ENCODE measurements at regions not wholly inside any gene's neighbourhood (a gene's known extent, or its start where the extent isn't known, plus 50 kb on each side); places are given as distances from the start of the nearest gene placed in this dataset.

- Histone ChIP-seq H3K9me3 (ENCODE audit: control insufficient read depth in 3 of 3, low read length in 3 of 3) (no peaks in the 10 kb centered on the region), H3K27ac (ENCODE audit: low read depth, low read length) (no peak overlapping the region), H3K4me3 (ENCODE audit: low read length in 3 of 3) (no peak overlapping the region), H3K27me3 (ENCODE audit: control insufficient read depth in 3 of 3, insufficient read depth in 3 of 3, low read length in 3 of 3) (no peaks in the 10 kb centered on the region), H3K9ac (ENCODE audit: low read depth in 1 of 3, low read length in 3 of 3) (no peak overlapping the region), H3K4me1 (ENCODE audit: control insufficient read depth in 3 of 3, insufficient read depth in 3 of 3, low read length in 3 of 3) (no peaks in the 10 kb centered on the region), H3K36me3 (ENCODE audit: control insufficient read depth in 3 of 3, insufficient read depth in 3 of 3, low read length in 3 of 3) (no peaks in the 10 kb centered on the region)
Observed at GRCh38 chr3:102529452-102529851, 94.6 kb downstream of the ZPLD1 start.

- Histone ChIP-seq H3K4me3 (ENCODE audit: low read length in 3 of 3) (no peak overlapping the region), H3K4me1 (ENCODE audit: control insufficient read depth in 3 of 3, insufficient read depth in 3 of 3, low read length in 3 of 3) (no peaks in the 10 kb centered on the region), H3K9me3 (ENCODE audit: control insufficient read depth in 3 of 3, low read length in 3 of 3) (no peaks in the 10 kb centered on the region), H3K36me3 (ENCODE audit: control insufficient read depth in 3 of 3, insufficient read depth in 3 of 3, low read length in 3 of 3) (no peaks in the 10 kb centered on the region), H3K27me3 (ENCODE audit: control insufficient read depth in 3 of 3, insufficient read depth in 3 of 3, low read length in 3 of 3) (no peaks in the 10 kb centered on the region), H3K9ac (ENCODE audit: low read depth in 1 of 3, low read length in 3 of 3) (no peak overlapping the region), H3K27ac (ENCODE audit: low read depth, low read length) (no peak overlapping the region)
Observed at GRCh38 chr3:102530415-102531181, 95.8 kb downstream of the ZPLD1 start.

GRCh38 chr3:102531686-102532085 is 96.9 kb downstream of the ZPLD1 start:
- H3K9me3 ChIP-seq (ENCODE audit: control insufficient read depth in 3 of 3, low read length in 3 of 3), result no peaks in the 10 kb centered on the region
- no peaks in the 10 kb centered on the region for H3K4me1 ChIP-seq (ENCODE audit: control insufficient read depth in 3 of 3, insufficient read depth in 3 of 3, low read length in 3 of 3)
- H3K36me3 ChIP-seq (ENCODE audit: control insufficient read depth in 3 of 3, insufficient read depth in 3 of 3, low read length in 3 of 3), result no peaks in the 10 kb centered on the region
- no peak overlapping the region for H3K9ac ChIP-seq (ENCODE audit: low read depth in 1 of 3, low read length in 3 of 3)
- H3K27ac ChIP-seq (ENCODE audit: low read depth, low read length), result no peak overlapping the region
- H3K27me3 ChIP-seq (ENCODE audit: control insufficient read depth in 3 of 3, insufficient read depth in 3 of 3, low read length in 3 of 3), result no peaks in the 10 kb centered on the region
- no peak overlapping the region for H3K4me3 ChIP-seq (ENCODE audit: low read length in 3 of 3)

- H3K9me3 ChIP-seq (ENCODE audit: control insufficient read depth in 3 of 3, low read length in 3 of 3), result no peaks in the 10 kb centered on the region
- no peaks in the 10 kb centered on the region for H3K36me3 ChIP-seq (ENCODE audit: control insufficient read depth in 3 of 3, insufficient read depth in 3 of 3, low read length in 3 of 3)
- no peak overlapping the region for H3K4me3 ChIP-seq (ENCODE audit: low read length in 3 of 3)
- H3K27ac ChIP-seq (ENCODE audit: low read depth, low read length), result no peak overlapping the region
- H3K4me1 ChIP-seq (ENCODE audit: control insufficient read depth in 3 of 3, insufficient read depth in 3 of 3, low read length in 3 of 3), result no peaks in the 10 kb centered on the region
- H3K9ac ChIP-seq (ENCODE audit: low read depth in 1 of 3, low read length in 3 of 3), result no peak overlapping the region
- no peaks in the 10 kb centered on the region for H3K27me3 ChIP-seq (ENCODE audit: control insufficient read depth in 3 of 3, insufficient read depth in 3 of 3, low read length in 3 of 3)
Observed at GRCh38 chr3:102532901-102533300, 98.1 kb downstream of the ZPLD1 start.

- no peaks in the 10 kb centered on the region for H3K27me3 ChIP-seq (ENCODE audit: control insufficient read depth in 3 of 3, insufficient read depth in 3 of 3, low read length in 3 of 3)
- H3K4me1 ChIP-seq (ENCODE audit: control insufficient read depth in 3 of 3, insufficient read depth in 3 of 3, low read length in 3 of 3), result no peaks in the 10 kb centered on the region
- H3K4me3 ChIP-seq (ENCODE audit: low read length in 3 of 3), result no peak overlapping the region
- no peak overlapping the region for H3K9ac ChIP-seq (ENCODE audit: low read depth in 1 of 3, low read length in 3 of 3)
- H3K36me3 ChIP-seq (ENCODE audit: control insufficient read depth in 3 of 3, insufficient read depth in 3 of 3, low read length in 3 of 3), result no peaks in the 10 kb centered on the region
- no peaks in the 10 kb centered on the region for H3K9me3 ChIP-seq (ENCODE audit: control insufficient read depth in 3 of 3, low read length in 3 of 3)
- no peak overlapping the region for H3K27ac ChIP-seq (ENCODE audit: low read depth, low read length)
Observed at GRCh38 chr3:102533784-102534183, 99.0 kb downstream of the ZPLD1 start.

GRCh38 chr3:102536456-102536855 is 101.6 kb downstream of the ZPLD1 start:
- Histone ChIP-seq H3K36me3 (ENCODE audit: control insufficient read depth in 3 of 3, insufficient read depth in 3 of 3, low read length in 3 of 3) (no peaks in the 10 kb centered on the region), H3K9ac (ENCODE audit: low read depth in 1 of 3, low read length in 3 of 3) (no peak overlapping the region), H3K9me3 (ENCODE audit: control insufficient read depth in 3 of 3, low read length in 3 of 3) (no peaks in the 10 kb centered on the region), H3K27ac (ENCODE audit: low read depth, low read length) (no peak overlapping the region), H3K4me3 (ENCODE audit: low read length in 3 of 3) (no peak overlapping the region), H3K4me1 (ENCODE audit: control insufficient read depth in 3 of 3, insufficient read depth in 3 of 3, low read length in 3 of 3) (no peaks in the 10 kb centered on the region), H3K27me3 (ENCODE audit: control insufficient read depth in 3 of 3, insufficient read depth in 3 of 3, low read length in 3 of 3) (no peaks in the 10 kb centered on the region)

GRCh38 chr3:102537123-102537522 is 102.3 kb downstream of the ZPLD1 start:
- Histone ChIP-seq H3K27me3 (ENCODE audit: control insufficient read depth in 3 of 3, insufficient read depth in 3 of 3, low read length in 3 of 3) (peaks cover 0 to 3% (median 0%) of the 10 kb centered on the region in 3 donors), H3K4me1 (ENCODE audit: control insufficient read depth in 3 of 3, insufficient read depth in 3 of 3, low read length in 3 of 3) (no peaks in the 10 kb centered on the region), H3K36me3 (ENCODE audit: control insufficient read depth in 3 of 3, insufficient read depth in 3 of 3, low read length in 3 of 3) (no peaks in the 10 kb centered on the region)

GRCh38 chr3:102544741-102545140 is 109.9 kb downstream of the ZPLD1 start:
- H3K36me3 ChIP-seq (ENCODE audit: control insufficient read depth in 3 of 3, insufficient read depth in 3 of 3, low read length in 3 of 3), result no peaks in the 10 kb centered on the region
- H3K4me3 ChIP-seq (ENCODE audit: low read length in 3 of 3), result no peak overlapping the region
- H3K27ac ChIP-seq (ENCODE audit: low read depth, low read length), result no peak overlapping the region
- no peak overlapping the region for H3K9ac ChIP-seq (ENCODE audit: low read depth in 1 of 3, low read length in 3 of 3)
- no peaks in the 10 kb centered on the region for H3K9me3 ChIP-seq (ENCODE audit: control insufficient read depth in 3 of 3, low read length in 3 of 3)
- H3K27me3 ChIP-seq (ENCODE audit: control insufficient read depth in 3 of 3, insufficient read depth in 3 of 3, low read length in 3 of 3), result peaks cover 0 to 3% (median 0%) of the 10 kb centered on the region in 3 donors
- no peaks in the 10 kb centered on the region for H3K4me1 ChIP-seq (ENCODE audit: control insufficient read depth in 3 of 3, insufficient read depth in 3 of 3, low read length in 3 of 3)

More at GRCh38 chr3:102537123-102537522, 102.3 kb downstream of the ZPLD1 start:
- no peaks in the 10 kb centered on the region for H3K9me3 ChIP-seq (ENCODE audit: control insufficient read depth in 3 of 3, low read length in 3 of 3)
- H3K4me3 ChIP-seq (ENCODE audit: low read length in 3 of 3), result no peak overlapping the region
- H3K9ac ChIP-seq (ENCODE audit: low read depth in 1 of 3, low read length in 3 of 3), result no peak overlapping the region
- no peak overlapping the region for H3K27ac ChIP-seq (ENCODE audit: low read depth, low read length)

GRCh38 chr3:102545276-102545675 is 110.5 kb downstream of the ZPLD1 start:
- Histone ChIP-seq H3K36me3 (ENCODE audit: control insufficient read depth in 3 of 3, insufficient read depth in 3 of 3, low read length in 3 of 3) (no peaks in the 10 kb centered on the region), H3K27me3 (ENCODE audit: control insufficient read depth in 3 of 3, insufficient read depth in 3 of 3, low read length in 3 of 3) (peaks cover 0 to 3% (median 0%) of the 10 kb centered on the region in 3 donors), H3K9me3 (ENCODE audit: control insufficient read depth in 3 of 3, low read length in 3 of 3) (no peaks in the 10 kb centered on the region), H3K4me1 (ENCODE audit: control insufficient read depth in 3 of 3, insufficient read depth in 3 of 3, low read length in 3 of 3) (no peaks in the 10 kb centered on the region), H3K9ac (ENCODE audit: low read depth in 1 of 3, low read length in 3 of 3) (no peak overlapping the region), H3K4me3 (ENCODE audit: low read length in 3 of 3) (no peak overlapping the region), H3K27ac (ENCODE audit: low read depth, low read length) (no peak overlapping the region)

- no peak overlapping the region for H3K4me3 ChIP-seq (ENCODE audit: low read length in 3 of 3)
- H3K27ac ChIP-seq (ENCODE audit: low read depth, low read length), result no peak overlapping the region
- no peaks in the 10 kb centered on the region for H3K36me3 ChIP-seq (ENCODE audit: control insufficient read depth in 3 of 3, insufficient read depth in 3 of 3, low read length in 3 of 3)
- no peak overlapping the region for H3K9ac ChIP-seq (ENCODE audit: low read depth in 1 of 3, low read length in 3 of 3)
- H3K9me3 ChIP-seq (ENCODE audit: control insufficient read depth in 3 of 3, low read length in 3 of 3), result no peaks in the 10 kb centered on the region
- H3K4me1 ChIP-seq (ENCODE audit: control insufficient read depth in 3 of 3, insufficient read depth in 3 of 3, low read length in 3 of 3), result no peaks in the 10 kb centered on the region
- H3K27me3 ChIP-seq (ENCODE audit: control insufficient read depth in 3 of 3, insufficient read depth in 3 of 3, low read length in 3 of 3), result no peaks in the 10 kb centered on the region
Observed at GRCh38 chr3:102553876-102554275, 119.1 kb downstream of the ZPLD1 start.

All from skeletal muscle tissue (tissue), 3 donors.